IPS DF 4.7 (cell line): ENCODE measurements at regions not wholly inside any gene's neighbourhood (a gene's known extent, or its start where the extent isn't known, plus 50 kb on each side); places are given as distances from the start of the nearest gene placed in this dataset.

ENCODE experiments used
- DNase-seq: peaks from one replicate; pipeline ENCODE4 v3.0.0-alpha.2; 2013; ENCODE audit warnings: low spot score; ENCODE audit errors: extremely low read depth

DNA sequence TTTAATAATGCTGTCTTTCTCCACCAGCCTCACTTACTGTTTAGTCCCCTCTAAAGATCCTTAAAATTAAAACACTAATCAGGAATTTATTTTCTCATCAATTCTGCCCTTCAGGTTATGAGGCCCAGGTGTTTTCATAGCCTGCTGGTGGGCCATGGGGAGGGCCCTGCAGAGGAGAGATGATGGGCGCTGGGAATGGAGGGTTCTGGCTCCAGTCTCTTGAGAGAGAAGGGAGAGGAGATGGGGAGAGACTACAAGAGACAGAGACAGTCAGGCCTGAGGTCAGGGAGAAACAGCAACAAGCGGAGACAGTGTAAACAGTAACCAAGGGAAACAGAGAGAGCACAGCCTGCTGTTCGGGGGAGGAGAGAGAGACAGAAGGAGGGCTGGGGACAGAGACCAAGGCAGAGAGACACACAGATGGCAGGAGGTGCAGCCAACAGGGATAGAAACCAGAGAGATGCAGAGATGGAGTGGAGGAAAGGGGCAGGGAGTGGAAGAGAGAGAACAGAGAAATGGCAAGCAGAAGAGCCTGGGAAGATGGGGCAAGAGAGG, 187.3 kb upstream of the SYT13 start:
- no peak for DNase-seq

DNA sequence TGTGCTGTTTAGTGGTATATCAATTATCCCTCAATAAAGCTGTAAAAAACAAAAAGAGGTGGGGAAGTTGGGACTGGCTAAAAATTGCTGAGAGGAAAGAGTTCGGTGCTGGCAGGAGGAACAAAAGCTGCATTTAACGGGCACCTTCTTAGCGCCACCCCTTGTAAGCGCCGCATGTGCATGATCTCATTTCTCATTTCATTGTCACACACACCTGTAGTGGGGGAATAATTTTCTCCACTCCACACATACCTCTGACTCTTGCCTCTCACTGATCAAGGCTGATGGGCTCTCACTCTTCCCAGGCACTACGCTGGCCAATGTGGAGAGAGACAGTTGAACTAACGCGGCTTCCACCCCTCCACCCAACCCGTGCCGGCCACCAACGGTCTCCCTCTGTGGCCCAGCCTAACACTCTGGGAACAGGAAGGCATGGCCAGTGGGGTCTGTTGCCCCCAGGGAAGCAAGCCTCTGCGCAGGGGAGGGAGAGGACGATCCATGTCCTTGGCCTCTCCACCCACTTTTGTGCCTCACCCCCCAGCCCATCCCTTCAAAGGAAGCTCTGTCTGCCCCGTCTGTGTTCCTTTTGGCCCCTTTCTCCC, 186.7 kb upstream of the SYT13 start:
- no peak for DNase-seq

- no peak for DNase-seq
These were observed 185.1 kb upstream of the SYT13 start for GRCh38 chr11:45471266-45471665.

DNA sequence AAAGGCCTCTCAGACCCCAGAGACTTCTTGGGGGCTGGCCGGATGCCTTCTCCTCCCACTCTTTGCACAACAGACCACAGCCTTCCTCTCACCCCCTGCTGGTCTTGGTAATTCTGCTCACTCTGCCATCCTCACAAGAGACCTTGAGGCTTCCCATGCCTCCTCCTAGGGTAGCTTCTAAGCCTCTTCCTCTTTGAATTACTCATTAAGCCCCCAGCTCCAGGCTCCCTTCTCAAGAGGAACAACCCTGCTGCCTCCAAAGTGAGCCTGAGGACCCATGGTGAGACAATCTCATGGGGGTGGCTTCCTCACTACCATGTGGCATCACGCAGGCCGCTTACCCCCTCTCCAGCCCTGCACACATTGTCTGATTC, 184.6 kb upstream of the SYT13 start:
- DNase-seq = no peak

DNA sequence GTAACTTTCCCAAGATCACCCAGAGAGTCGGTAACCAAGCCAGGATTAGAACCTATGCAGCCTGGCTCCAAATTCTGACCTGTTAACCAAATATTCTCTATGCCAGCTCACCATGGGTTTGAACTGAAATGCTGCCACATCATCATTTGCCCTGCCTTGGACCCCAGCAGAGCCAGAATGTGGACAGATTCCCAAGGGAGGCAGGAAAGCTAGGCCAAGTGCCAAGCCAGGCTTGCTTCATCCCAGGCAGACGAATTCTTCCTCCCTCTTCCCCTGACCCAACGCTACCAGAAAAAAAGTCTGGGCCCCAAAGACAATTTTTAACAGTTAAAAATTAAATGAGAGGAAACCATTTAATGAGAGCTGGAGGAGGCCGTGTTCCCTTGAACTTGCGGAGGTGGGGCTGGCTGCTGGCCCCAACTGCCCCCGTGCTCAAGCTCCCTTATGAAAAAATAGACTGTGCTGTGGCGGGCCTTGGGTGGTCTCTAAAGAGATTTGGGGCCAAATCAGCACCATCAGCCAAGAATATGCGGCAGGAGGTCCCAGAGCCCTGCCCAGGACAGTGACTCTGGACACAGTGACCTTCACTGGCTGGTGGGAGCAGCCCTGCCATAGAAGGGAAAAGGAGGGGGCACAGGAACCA, 184.1 kb upstream of the SYT13 start:
- DNase-seq = no peak

DNA sequence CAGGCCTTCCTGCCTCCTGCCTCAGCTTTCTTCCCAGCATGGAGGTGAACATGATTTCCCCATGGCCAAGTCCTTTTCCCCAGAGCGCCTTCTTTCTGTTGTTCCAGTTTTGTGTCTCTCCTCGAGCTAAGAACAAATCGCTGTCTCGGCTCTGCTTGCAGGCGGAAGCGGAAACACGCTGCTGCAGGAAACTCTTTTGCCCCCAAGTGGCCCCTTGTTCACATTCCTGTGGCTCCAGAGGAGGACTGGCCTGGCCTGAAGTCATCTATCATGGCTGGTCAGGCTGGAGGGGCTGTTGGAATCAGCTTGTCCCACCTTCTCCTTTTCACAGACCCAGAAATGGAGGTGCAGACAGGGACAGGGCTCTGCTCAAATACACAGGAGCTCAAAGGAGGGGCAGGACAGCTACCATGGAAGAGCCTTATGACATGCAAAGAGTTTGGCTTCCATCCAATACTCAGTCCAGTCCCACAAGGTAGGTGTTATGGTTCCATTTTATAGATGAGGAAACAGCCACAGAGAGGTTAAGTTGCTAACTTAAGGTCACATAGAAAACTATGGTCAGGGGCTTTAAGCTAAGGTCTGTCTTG, 182.2 kb upstream of the SYT13 start:
- DNase-seq = no peak

DNA sequence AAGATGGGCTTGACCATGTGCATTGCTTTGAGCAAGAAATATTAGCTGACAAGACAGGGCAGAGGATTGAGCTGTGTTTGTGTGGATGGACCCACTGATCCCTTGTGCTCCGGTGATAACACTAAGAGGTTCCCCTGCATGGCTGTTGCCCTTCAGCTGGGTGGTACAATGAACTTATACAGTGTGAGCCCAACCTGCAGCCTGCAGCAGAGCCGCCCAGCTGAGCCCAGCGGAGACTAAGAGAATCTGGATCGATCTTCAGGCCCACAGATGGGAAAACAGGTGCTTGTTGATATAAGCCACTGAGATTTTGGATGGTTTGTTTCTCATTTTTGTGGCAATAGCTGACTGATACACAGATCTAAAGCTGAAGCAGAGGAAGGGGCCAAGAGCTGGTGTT, 177.4 kb upstream of the SYT13 start:
- no peak for DNase-seq

GRCh38 chr11:45461514-45461913, 175.4 kb upstream of the SYT13 start:
- DNase-seq = no peak

DNA sequence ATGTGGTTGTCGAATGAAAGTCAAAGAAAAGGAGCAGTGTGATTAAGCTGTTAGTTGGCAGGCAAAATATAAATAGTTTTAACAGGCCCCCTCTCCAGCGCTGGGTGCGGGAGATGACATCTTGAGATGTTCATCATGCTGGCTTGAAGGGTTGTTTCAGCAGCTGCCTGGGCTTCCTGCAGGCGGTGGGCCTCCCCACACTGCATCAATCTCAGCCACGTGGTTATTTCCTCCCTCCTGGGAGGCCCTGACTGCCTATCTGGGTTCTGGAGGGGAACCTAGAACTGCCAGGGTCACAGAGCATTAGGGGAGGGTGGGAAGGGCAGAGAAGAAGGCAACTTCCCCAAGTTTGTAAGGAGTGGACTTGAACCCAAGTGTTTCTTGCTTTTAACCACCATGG, 173.3 kb upstream of the SYT13 start:
- no peak for DNase-seq

GRCh38 chr11:45458269-45458668, 172.1 kb upstream of the SYT13 start:
- no peak for DNase-seq

DNA sequence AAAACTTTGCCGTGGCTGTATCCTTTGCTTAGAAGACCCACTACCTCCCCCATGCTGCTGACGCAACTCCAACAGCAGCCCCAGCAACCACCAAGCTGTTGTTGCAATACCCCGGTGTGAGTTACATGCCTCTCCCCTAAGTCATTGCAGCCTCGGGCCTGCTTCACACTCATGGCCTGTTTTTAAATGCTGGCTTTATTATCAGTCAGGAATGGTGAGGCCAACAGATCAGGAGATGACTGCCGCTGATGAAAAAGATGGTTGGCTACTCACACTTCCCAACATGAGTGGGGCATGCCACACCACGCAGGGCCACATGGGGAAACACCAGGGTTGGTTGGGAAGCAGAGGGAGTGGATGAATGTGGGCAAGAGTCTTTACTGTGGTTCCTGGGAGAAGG, 171.5 kb upstream of the SYT13 start:
- no peak for DNase-seq

- DNase-seq = no peak
These were observed 170.5 kb upstream of the SYT13 start for GRCh38 chr11:45456686-45457085.

- no peak for DNase-seq
These were observed 169.4 kb upstream of the SYT13 start for GRCh38 chr11:45455536-45455935.

DNA sequence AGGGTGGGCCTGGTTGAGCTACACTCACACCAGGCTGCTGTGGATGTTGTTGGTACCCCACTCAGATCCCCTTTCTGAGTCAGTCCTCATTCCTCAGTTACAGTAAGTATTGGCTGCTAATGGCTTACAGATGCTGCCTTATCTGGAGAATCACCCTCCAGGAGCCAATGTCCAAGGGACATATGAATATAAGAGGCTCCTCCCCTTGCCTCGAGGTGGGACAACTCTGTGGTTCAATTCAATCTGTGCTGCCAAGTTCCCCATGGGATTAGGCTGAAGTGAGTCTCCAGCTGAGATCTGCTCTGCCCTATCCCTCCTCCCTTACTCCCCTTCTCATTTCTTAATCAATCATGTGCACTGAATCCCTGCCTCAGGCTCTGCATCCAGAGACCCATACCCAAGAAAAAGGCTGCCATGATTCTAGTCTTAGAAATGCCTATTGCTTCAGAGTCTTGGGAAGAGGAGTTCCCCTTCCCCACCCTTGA, 168.8 kb upstream of the SYT13 start:
- no peak for DNase-seq

DNA sequence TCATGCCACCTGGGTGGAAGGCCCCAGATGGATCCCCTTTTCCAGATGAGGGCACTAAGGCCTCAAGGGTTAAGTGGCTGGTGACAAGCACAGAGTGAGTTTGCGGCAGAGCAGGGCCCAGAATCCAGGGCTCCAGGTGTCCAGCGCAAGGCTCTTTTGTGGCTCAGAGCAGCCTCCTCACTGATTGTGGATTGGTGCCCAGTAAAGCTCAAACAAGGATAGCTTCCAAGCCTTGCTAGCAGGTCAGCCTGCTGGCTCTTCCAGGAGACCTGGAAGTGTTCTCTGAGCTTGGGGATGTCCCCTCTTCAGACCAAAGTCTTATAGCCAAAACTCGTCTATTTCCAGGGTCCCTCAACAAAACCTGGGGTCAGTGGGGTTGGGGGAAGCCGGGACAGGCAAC, 167.6 kb upstream of the SYT13 start:
- DNase-seq = no peak

DNA sequence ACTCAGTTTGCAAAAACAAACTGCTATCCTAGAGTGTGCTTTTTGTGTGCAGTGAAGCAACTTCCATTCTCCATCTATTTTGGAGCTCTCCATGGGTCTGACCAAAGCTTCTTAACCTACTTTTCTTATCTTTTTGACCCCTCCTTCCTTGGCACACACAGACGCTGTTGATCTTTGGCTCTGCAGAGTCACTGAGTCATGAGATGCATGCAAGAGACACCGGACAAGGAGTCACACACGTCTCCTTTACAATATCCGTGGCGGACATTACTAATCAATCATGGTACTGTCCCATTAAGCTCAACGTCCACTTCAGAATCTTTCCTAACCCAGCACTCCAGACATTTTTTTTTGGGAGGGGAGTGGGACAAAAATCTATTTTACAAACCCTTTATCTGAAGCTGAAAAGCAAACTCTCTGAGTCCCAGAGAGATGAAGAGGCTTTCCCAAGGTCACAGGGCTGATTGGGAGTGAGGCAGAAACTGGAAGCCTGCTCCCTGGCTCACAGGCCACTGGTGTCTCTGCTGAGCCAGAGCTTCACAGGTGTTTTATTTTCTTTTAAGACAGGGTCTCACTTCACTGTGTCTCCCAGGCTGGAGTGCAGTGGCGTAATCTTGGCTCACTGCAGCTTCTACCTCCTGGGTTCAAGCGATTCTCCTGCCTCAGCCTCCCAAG, 165.8 kb upstream of the SYT13 start:
- DNase-seq = no peak

GRCh38 chr11:45450189-45450588, 164.0 kb upstream of the SYT13 start:
- no peak for DNase-seq

DNA sequence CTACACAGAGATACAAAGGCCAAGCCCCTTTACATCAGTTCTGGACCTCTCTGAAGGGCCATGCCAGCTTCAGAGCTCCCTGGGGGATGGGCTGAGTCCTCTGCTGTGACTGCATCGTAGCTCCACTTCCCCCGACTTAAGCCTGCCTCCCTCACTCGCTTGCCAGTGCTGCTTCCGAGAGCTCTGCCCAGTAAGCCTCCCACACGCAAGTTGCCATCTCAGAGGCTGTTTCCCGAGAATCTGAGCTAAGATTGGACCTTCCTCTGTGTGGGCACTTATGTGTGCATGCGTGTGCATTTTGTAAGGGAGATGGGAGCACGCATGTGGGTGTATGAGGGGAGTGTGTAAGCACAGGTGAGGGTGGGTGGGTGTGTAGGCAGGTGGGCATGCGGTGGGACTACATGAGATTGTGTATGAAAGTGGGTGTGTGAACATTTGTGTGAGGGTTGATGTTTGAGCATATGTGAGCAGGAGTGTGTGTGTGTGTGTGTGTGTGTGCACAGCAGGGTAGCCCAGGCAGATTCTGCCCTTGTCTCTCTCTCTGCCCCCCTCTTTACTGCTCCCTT, 163.0 kb upstream of the SYT13 start:
- DNase-seq = no peak

GRCh38 chr11:45448561-45448960, 162.4 kb upstream of the SYT13 start:
- no peak for DNase-seq

DNA sequence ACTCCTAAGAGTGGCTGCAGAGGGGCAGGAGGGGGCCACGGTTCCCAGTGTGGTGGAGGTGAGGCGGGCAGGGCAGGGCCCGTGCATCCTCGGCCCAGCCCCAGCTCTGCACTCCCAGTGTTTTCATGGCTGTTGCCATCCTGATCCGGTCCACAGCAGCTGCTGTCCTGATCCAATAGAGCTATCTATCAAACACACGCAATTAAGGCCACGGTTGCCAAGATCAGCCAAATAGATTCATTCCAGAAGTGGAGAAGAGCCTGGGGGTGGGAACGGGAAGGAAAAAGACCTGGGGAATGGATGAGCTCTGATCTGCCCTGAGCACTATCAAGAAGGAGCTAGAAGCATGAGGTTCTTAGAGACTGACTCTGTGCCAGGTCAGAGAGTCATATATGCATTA, 160.9 kb upstream of the SYT13 start:
- no peak for DNase-seq

GRCh38 chr11:45446434-45446833, 160.3 kb upstream of the SYT13 start:
- no peak for DNase-seq

GRCh38 chr11:45444796-45445195, 158.7 kb upstream of the SYT13 start:
- DNase-seq = no peak
